ENCODE measurements at regions not wholly inside any gene's neighbourhood (a gene's known extent, or its start where the extent isn't known, plus 50 kb on each side); places are given as distances from the start of the nearest gene placed in this dataset.
"Not testable (repeated sequence)": the region's sequence is repeated elsewhere in the genome, so short reads cannot be mapped to it uniquely, and the experiment has no call there.

DNA sequence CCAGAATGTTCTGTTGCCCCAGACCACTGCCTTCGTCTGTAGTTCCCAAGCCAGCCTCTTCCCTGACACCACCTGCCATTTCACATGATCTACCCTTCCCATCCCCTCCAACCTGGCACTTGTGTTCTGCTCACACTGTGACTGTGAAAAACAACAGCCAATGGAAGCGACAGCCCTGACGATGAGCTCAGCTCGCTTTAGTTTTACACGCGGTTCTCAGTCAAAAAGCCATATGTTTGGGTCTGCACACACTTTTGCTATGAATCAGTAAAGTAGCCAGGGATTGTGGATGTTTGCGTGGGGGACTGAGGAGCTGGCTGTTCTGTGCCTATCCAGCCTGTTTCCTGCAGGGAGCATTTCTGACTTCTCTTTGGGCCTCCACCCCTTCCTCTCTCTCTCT is 282.7 kb downstream of the WDR11 start:
- ChIA-PET POLR2A (no interaction called here), CTCF (no interaction called here)
- no peak overlapping the region for H3K4me3 Mint-ChIP-seq
- no peaks in the 10 kb centered on the region for H3K9me3 Mint-ChIP-seq
- H3K27ac Mint-ChIP-seq = no peak overlapping the region
- H3K27me3 Mint-ChIP-seq = no peaks in the 10 kb centered on the region
- H3K4me1 Mint-ChIP-seq = no peaks in the 10 kb centered on the region
- H3K36me3 Mint-ChIP-seq (ENCODE audit: low read depth) = no peaks in the 10 kb centered on the region
- DNase-seq = no peak

DNA sequence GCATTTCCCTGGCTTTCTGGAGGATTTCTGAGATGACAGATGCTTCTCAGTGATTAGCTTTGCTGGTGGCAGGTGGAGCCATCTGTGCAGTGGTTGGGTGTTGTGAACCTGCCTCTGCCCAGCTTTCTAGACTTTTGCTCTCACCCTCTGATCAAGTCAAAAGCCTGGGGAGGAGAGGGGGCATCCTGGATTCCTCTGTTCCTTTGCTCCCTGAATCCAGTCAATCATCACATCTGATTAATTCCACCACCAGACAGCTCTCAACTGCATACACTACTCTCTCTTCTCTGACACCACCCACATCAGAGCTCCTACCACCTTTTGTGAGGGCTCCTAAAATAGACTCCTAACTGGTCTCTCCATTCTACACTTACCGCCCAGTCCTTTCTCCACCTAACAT is 283.5 kb downstream of the WDR11 start:
- H3K4me3 Mint-ChIP-seq = no peak overlapping the region
- ChIA-PET POLR2A (interaction anchor here (0.6 kb wide), 1 partner anchor 467 kb away, joined by 3 read pairs; no protein-coding TSS in a partner anchor), CTCF (no interaction called here)
- H3K27me3 Mint-ChIP-seq = no peaks in the 10 kb centered on the region
- no peaks in the 10 kb centered on the region for H3K36me3 Mint-ChIP-seq (ENCODE audit: low read depth)
- no peak for DNase-seq
- no peak overlapping the region for H3K27ac Mint-ChIP-seq
- H3K4me1 Mint-ChIP-seq = no peaks in the 10 kb centered on the region
- no peaks in the 10 kb centered on the region for H3K9me3 Mint-ChIP-seq

DNA sequence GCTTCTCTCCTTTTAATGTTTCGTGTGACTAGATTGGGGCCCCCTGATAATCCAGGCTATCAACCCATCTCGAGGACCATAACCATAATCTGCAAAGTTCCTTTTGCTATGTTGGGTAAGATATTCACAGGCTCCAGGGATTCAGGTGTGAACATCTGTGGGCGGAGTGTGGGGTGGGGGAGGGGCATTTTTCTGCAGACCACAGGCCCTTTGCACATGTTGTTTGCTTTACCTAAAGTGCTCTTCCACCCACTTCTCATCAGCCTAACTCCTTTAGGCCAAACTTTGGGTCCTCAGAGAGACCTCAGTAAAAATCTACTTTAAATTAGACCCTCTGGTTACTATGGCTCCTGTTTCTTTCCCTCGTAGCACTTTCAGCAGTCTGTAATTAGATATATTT is 284.4 kb downstream of the WDR11 start:
- Mint-ChIP-seq H3K36me3 (ENCODE audit: low read depth) (no peaks in the 10 kb centered on the region), H3K27ac (no peak overlapping the region), H3K9me3 (no peaks in the 10 kb centered on the region), H3K4me1 (no peaks in the 10 kb centered on the region), H3K4me3 (no peak overlapping the region), H3K27me3 (no peaks in the 10 kb centered on the region)
- POLR2A ChIA-PET = interaction anchor here (0.6 kb wide), 1 partner anchor 466 kb away, joined by 3 read pairs; no protein-coding TSS in a partner anchor
- DNase-seq = no peak
- CTCF ChIA-PET = no interaction called here

DNA sequence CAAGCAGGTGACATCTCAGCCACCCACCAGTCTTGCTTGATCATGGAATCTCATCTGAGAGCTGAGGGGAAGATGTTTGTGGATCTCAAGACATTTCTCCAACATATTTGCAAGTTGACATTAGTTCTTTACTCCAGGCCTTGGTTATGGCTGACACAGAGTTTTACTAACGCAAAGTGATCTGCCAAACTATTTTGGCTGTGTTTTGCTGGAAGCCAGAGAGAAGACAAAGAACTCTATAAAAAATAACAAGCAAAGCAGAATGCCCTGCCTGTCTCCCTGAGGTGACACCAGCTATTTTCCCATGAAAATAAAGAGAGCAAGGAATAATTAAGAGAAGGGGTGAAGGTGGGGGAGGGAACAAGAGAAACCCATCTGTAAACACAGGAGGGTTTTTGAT is 286.4 kb downstream of the WDR11 start:
- Mint-ChIP-seq H3K4me3 (no peak overlapping the region), H3K9me3 (peaks cover 4% of the 10 kb centered on the region), H3K36me3 (ENCODE audit: low read depth) (no peaks in the 10 kb centered on the region), H3K4me1 (no peaks in the 10 kb centered on the region), H3K27me3 (no peaks in the 10 kb centered on the region), H3K27ac (no peak overlapping the region)
- ChIA-PET CTCF (interaction anchor here (0.9 kb wide), 1 partner anchor 15 kb away, joined by 3 read pairs; no protein-coding TSS in a partner anchor), POLR2A (no interaction called here)
- no peak for DNase-seq

DNA sequence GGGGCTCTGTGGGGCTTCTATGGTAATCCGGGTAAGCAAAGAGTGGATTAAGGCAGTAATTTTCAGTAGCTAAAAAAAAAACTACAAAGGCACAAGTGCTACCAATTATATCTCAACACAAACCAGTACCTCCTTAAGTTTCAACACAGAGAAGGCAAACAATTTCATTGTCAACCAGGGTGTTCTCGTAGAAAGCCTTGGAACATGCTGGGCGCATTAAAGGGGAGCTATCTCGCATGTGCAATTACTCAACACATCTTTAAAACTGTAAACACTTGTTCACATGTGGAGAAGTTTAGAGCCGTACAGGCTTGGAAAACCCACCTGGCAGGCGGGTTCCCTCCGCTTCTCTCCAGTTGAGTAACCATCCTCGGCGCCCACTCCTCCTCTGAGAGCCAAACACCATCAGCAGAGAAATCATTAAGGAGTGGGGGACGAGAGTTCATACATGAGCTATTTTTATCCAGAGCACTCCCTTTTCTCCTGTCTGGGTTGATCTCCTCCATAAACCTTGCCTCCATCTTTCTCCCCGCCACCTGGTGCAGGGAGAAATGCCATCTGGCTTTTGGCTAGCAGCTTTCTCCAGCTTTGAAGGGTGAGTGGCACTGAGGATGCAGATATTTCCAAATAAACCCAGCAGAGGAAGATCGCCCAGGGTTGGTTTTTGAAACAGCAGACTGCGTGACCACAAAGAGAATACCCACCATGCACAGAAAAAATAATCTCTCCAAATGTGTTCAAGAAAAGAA is 287.1 kb downstream of the WDR11 start:
- ChIA-PET CTCF (interaction anchor here (0.7 kb wide), 1 partner anchor 521 kb away, joined by 3 read pairs; no protein-coding TSS in a partner anchor), POLR2A (no interaction called here)
- Mint-ChIP-seq H3K27ac (no peak overlapping the region), H3K4me1 (no peaks in the 10 kb centered on the region), H3K9me3 (peaks cover 8% of the 10 kb centered on the region), H3K27me3 (no peaks in the 10 kb centered on the region), H3K36me3 (ENCODE audit: low read depth) (no peaks in the 10 kb centered on the region), H3K4me3 (no peak overlapping the region)
- DNase-seq = no peak

DNA sequence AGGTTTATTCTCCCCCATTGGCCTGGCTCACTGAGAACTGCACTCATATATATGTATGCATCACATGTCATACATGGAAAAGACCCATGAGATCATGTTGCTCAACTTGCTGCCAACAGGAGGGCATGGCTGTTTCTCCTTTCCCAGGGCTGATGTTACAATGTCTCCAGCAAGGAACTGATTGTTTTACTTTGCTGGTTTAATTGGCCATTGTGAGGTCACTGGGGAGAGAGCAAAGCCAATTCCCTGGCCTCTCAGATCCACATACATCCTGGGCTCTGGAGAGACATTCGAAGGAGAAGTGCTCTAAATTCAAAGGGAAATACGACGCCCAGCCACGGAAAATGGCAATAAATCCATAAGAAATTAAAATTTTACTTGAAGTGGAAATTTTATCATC is 287.8 kb downstream of the WDR11 start:
- no peak for DNase-seq
- no peaks in the 10 kb centered on the region for H3K36me3 Mint-ChIP-seq (ENCODE audit: low read depth)
- no peak overlapping the region for H3K27ac Mint-ChIP-seq
- no peaks in the 10 kb centered on the region for H3K4me1 Mint-ChIP-seq
- POLR2A ChIA-PET = no interaction called here
- CTCF ChIA-PET = no interaction called here
- peaks cover 8% of the 10 kb centered on the region for H3K9me3 Mint-ChIP-seq
- H3K27me3 Mint-ChIP-seq = no peaks in the 10 kb centered on the region
- no peak overlapping the region for H3K4me3 Mint-ChIP-seq

DNA sequence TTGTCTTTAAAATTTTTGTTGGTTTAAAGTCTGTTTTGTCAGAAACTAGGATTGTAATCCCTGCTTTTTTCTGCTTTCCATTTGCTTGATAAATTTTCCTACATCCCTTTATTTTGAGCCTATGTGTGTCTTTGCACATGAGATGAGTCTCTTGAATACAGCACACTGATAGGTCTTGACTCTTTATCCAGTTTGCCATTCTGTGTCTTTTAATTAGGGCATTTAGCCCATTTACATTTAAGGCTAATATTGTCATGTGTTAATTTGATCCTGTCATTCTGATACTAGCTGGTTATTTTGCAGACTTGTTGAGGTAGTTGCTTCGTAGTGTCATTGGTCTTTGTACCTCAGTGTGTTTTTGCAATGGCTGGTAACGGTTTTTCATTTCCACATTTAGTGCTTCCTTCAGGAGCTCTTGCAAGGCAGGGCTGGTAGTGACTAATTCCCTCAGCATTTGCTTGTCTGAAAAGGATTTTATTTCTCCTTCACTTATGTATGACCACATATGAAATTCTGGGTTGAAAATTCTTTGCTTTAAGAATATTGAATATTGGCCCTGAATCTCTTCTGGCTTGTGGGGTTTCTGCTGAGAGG is 294.7 kb downstream of the WDR11 start:
- H3K4me1 Mint-ChIP-seq; POLR2A ChIA-PET; H3K36me3 Mint-ChIP-seq (ENCODE audit: low read depth); CTCF ChIA-PET; H3K27ac Mint-ChIP-seq; H3K4me3 Mint-ChIP-seq; DNase-seq; H3K27me3 Mint-ChIP-seq: not testable (repeated sequence)
- peaks cover 14% of the 10 kb centered on the region for H3K9me3 Mint-ChIP-seq

DNA sequence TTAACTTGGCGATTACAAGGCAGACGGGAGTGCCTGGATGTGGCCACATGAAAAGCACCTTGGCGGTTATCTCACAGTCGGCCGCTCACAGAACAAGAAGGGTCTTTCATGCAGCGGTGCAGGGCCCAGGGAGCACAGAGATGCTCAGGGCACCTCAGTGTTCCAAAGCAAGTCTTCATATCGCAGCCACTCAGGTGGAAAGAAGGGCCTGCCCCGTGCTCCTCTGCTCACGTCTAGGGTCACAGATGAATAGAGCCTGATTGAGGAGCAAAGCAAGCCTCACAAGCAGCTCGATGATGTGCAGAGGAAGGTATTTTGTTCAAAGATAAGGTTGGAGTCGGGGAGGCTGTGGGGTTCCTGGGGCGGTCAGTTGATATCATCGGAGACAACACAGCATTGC is 297.8 kb downstream of the WDR11 start:
- ChIA-PET POLR2A (no interaction called here), CTCF (no interaction called here)
- DNase-seq = no peak
- Mint-ChIP-seq H3K9me3 (peaks cover 6% of the 10 kb centered on the region), H3K4me3 (no peak overlapping the region), H3K4me1 (no peaks in the 10 kb centered on the region), H3K27ac (no peak overlapping the region), H3K27me3 (no peaks in the 10 kb centered on the region), H3K36me3 (ENCODE audit: low read depth) (no peaks in the 10 kb centered on the region)

DNA sequence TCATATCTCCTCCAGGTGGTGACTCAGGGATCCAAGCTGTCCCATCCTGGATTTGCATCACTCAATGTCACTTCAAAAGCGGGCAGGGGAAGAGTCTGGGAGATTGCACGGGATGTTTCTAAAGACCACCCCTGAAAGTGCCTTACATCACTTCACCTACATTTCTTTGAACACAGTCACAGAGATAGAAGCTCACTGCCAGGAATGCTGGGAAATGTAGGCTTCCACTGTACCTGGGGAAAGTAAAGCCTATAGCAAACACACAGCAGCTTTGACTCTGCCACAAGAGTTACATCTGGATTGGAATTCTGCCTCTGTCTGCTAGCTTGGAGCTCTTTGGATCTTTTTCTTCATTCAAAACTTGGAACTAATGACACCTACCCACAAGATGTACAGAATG is 300.9 kb downstream of the WDR11 start:
- Mint-ChIP-seq H3K4me1 (no peaks in the 10 kb centered on the region), H3K27ac (no peak overlapping the region), H3K9me3 (no peaks in the 10 kb centered on the region), H3K27me3 (no peaks in the 10 kb centered on the region), H3K4me3 (no peak overlapping the region), H3K36me3 (ENCODE audit: low read depth) (no peaks in the 10 kb centered on the region)
- ChIA-PET CTCF (no interaction called here), POLR2A (no interaction called here)
- no peak for DNase-seq

DNA sequence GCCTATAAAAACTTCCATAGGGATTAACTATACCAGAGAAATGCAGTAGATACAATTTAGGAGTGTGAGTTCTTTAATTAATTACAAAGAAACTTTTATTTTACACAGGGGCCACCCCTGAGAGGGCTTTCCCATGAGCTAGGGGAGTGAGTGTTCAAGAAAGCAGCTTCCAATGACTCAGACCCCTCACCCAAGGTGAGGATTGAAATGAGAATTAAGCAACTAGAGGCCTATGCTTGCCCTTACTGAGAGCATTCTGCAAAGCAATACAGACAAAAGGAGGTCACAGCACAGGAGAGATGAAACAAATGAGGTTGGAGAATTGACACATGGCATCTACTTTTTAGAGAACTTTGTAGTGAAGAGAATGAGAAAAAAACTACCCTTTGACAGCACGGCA is 301.8 kb downstream of the WDR11 start:
- H3K36me3 Mint-ChIP-seq (ENCODE audit: low read depth) = no peaks in the 10 kb centered on the region
- no peaks in the 10 kb centered on the region for H3K4me1 Mint-ChIP-seq
- no peak for DNase-seq
- ChIA-PET CTCF (no interaction called here), POLR2A (no interaction called here)
- H3K27ac Mint-ChIP-seq = no peak overlapping the region
- H3K9me3 Mint-ChIP-seq = no peaks in the 10 kb centered on the region
- no peaks in the 10 kb centered on the region for H3K27me3 Mint-ChIP-seq
- no peak overlapping the region for H3K4me3 Mint-ChIP-seq

DNA sequence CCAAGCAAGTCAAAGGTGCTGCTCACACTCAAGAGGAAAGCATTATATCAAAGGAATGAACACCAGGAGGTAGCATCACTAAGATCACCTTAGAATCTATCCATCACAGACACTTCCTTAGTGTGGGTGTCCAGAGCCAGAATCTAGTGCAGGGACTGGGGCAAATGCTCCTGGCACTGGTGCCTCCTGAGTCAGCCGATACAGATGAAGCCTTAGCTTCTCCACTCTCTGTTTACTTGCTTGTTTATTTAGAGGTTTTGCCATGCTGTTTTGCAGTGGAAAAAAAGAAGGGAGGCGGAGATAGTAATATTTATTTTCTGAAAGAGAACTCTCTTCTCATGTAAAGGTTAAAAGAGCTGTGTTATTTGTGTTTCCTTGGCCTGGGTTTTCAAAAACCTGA is 303.1 kb downstream of the WDR11 start:
- ChIA-PET POLR2A (no interaction called here), CTCF (no interaction called here)
- no peak for DNase-seq
- no peaks in the 10 kb centered on the region for H3K4me1 Mint-ChIP-seq
- no peaks in the 10 kb centered on the region for H3K27me3 Mint-ChIP-seq
- no peaks in the 10 kb centered on the region for H3K9me3 Mint-ChIP-seq
- no peak overlapping the region for H3K4me3 Mint-ChIP-seq
- no peak overlapping the region for H3K27ac Mint-ChIP-seq
- no peaks in the 10 kb centered on the region for H3K36me3 Mint-ChIP-seq (ENCODE audit: low read depth)

DNA sequence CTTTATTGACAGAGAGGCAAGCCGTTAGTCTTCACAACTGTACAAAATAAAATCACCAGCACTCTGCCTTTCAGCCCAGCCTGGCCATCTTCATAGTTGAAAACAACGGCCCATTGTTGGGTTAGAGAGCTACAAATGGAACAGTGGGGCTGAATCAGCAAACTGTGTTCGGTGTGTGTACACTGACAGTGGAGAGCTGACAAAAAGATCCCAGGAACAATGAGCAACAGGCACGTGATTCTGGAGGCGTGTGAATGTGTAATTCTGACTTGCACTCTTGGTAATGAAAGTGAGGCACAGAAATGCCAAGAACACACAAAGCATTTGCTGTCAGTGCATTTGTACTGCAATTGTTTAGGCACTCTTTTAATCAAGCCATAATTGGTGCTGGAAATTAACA is 303.7 kb downstream of the WDR11 start:
- CTCF ChIA-PET = no interaction called here
- DNase-seq = no peak
- POLR2A ChIA-PET = no interaction called here
- no peaks in the 10 kb centered on the region for H3K4me1 Mint-ChIP-seq
- H3K36me3 Mint-ChIP-seq (ENCODE audit: low read depth) = no peaks in the 10 kb centered on the region
- no peaks in the 10 kb centered on the region for H3K9me3 Mint-ChIP-seq
- H3K27ac Mint-ChIP-seq = no peak overlapping the region
- no peak overlapping the region for H3K4me3 Mint-ChIP-seq
- no peaks in the 10 kb centered on the region for H3K27me3 Mint-ChIP-seq

DNA sequence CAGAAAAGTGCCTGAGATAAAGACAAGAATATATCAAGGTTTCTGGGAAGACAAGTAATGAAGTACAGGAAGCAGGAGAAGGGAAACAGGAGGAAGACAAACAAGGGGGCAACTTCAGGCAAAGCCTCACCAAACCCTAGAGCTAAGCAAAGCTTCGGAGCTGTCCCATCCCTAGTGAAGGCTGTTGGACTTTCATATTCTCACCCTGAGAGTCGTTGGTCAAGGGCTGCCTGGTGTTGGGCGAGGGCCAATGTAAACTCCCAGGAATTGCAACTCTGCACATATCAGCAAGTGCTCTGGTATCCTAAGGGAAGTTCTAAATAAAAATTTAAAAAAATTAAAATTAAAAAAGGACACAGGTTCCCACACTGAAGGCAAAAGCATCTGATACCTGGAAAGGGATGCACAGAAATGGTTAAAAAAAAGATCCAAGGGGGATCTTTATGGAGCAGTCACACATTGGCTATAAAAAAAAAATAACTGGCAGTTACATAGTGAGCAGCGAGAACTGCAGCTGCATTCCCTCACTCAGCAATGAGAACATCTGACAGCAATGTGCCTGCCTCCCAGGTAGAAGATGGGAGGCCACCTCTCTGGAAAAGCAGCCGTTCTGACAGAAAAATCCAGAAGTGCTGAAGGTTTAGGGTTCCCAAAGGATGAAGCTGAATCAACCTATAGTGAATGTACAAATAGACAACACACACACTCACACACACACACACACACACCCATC is 304.7 kb downstream of the WDR11 start:
- Mint-ChIP-seq H3K27ac (no peak overlapping the region), H3K27me3 (no peaks in the 10 kb centered on the region), H3K9me3 (no peaks in the 10 kb centered on the region), H3K4me3 (no peak overlapping the region), H3K36me3 (ENCODE audit: low read depth) (no peaks in the 10 kb centered on the region), H3K4me1 (no peaks in the 10 kb centered on the region)
- DNase-seq = no peak
- POLR2A ChIA-PET = no interaction called here
- CTCF ChIA-PET = interaction anchor here (0.6 kb wide), 1 partner anchor 108 kb away, joined by 3 read pairs; no protein-coding TSS in a partner anchor

Data from activated CD4-positive, alpha-beta T cell treated with anti-CD3 and anti-CD28 coated beads, Interleukin-2, amount 10 ng/mL, durations not matched to agents 7 days and 5 days (primary cell).